OCI-LY3 (cell line): ENCODE measurements at regions not wholly inside any gene's neighbourhood (a gene's known extent, or its start where the extent isn't known, plus 50 kb on each side); places are given as distances from the start of the nearest gene placed in this dataset.

Experiments
- EZH2phosphoT487 ChIP-seq: fragments of 200-600 bp; shearing (Covaris generic); IDR thresholded peaks from 2 replicates; pipeline ENCODE4 v1.6.1; 2018; ENCODE audit warnings: antibody characterized with exemption, mixed run types, low read depth
- TF ChIP-seq, protein P1 (sequence below): fragments of 200-600, 300-600 bp; sonication (generic); IDR thresholded peaks from 2 replicates; pipeline ENCODE4 v1.5.1; 2014; ENCODE audit warnings: antibody characterized with exemption, low read length, low read depth

DNA sequence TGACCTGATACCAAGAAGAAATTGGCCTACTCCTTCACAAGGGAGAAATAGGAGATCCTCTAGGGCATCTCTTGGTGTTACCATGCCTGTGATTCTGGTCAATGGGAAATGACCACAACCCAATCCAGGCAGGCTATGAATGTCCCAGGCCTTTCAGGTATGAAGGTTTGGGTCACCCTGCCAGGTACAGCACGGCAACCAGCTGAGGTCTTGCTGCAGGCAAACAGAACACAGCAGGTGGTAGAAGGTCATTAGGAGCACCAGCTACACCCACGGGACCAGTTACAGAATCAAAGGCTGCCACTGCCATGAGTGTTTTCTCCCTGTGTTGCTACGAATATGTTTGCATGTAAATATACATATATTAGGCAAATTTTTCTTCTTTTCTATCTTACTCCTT, 202.3 kb downstream of the ERMARD start:
- TF ChIP-seq, protein P1, sequence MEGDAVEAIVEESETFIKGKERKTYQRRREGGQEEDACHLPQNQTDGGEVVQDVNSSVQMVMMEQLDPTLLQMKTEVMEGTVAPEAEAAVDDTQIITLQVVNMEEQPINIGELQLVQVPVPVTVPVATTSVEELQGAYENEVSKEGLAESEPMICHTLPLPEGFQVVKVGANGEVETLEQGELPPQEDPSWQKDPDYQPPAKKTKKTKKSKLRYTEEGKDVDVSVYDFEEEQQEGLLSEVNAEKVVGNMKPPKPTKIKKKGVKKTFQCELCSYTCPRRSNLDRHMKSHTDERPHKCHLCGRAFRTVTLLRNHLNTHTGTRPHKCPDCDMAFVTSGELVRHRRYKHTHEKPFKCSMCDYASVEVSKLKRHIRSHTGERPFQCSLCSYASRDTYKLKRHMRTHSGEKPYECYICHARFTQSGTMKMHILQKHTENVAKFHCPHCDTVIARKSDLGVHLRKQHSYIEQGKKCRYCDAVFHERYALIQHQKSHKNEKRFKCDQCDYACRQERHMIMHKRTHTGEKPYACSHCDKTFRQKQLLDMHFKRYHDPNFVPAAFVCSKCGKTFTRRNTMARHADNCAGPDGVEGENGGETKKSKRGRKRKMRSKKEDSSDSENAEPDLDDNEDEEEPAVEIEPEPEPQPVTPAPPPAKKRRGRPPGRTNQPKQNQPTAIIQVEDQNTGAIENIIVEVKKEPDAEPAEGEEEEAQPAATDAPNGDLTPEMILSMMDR: no peak
- TF ChIP-seq EZH2phosphoT487: no peak
